GM12878 (cell line): ENCODE measurements at regions not wholly inside any gene's neighbourhood (a gene's known extent, or its start where the extent isn't known, plus 50 kb on each side); places are given as distances from the start of the nearest gene placed in this dataset.

Experiments
- ATAC-seq: fragments of 200-7000 bp; cut with Tn5 transposase; 3 replicates; pipeline ENCODE4 v1.9.1; 2020; ENCODE audit warnings: mild to moderate bottlenecking, moderate library complexity
- BruUV-seq: library from RNA; stranded (reverse); fragments of 400-500 nt; replicated peaks from 2 replicates; lab custom pipeline; 2021; lab: Mats Ljungman, UMichigan
- CTCF ChIA-PET: fragments of 300-600 bp; sonication (Branson Sonifier 250); formaldehyde crosslinking; extraction: SDS; loops from one replicate; lab custom pipeline; 2021; ENCODE audit warnings: inconsistent platforms; lab: Yijun Ruan, JAX
- POLR2A ChIA-PET: fragments of 350-600 bp; formaldehyde crosslinking; extraction: SDS; loops from one replicate; lab custom pipeline; 2021; ENCODE audit warnings: inconsistent platforms; lab: Charles Lee
- RAD21 ChIA-PET: fragments of 300-600 bp; sonication (Branson Sonifier 250); formaldehyde crosslinking; loops from one replicate; lab custom pipeline; 2023; ENCODE audit warnings: antibody characterized with exemption; ENCODE audit not compliant: unreplicated experiment; lab: Charles Lee
- SMC1A ChIA-PET: fragments of 300-600 bp; sonication (Branson Sonifier 250); formaldehyde crosslinking; loops from one replicate; lab custom pipeline; 2023; ENCODE audit not compliant: unreplicated experiment, uncharacterized antibody; lab: Charles Lee
- DNase-seq: peaks from one replicate; pipeline ENCODE4 v3.0.0-alpha.2; 2011; ENCODE audit warnings: low read depth, low spot score
- FAIRE-seq: peaks from 3 replicates; lab custom pipeline; 2011; peaks lifted over from hg19 to GRCh38; lab: Jason Lieb, UNC
- H2AFZ ChIP-seq: 2 replicates; pipeline ENCODE4 v1.6.0; 2011; ENCODE audit warnings: low read depth, low read length, control low read depth; ENCODE audit not compliant: control insufficient read depth
- H3K27ac ChIP-seq: 2 replicates; pipeline ENCODE4 v1.5.1; 2011; ENCODE audit warnings: control low read depth; ENCODE audit not compliant: control insufficient read depth, insufficient read depth
- H3K27me3 ChIP-seq, 2 experiments: replicated peaks in 1 of 2; 2 replicates each; pipeline versions ENCODE4 v1.6.0 to v1.6.1; 2011; ENCODE audit warnings: low read length in 1 of 2; ENCODE audit not compliant: control insufficient read depth in 2 of 2, insufficient read depth in 2 of 2
- H3K36me3 ChIP-seq, 2 experiments: 2 replicates each; pipeline ENCODE4 v1.5.1; 2011; ENCODE audit warnings: low read length in 1 of 2; ENCODE audit not compliant: control insufficient read depth in 2 of 2, insufficient read depth in 2 of 2
- H3K4me1 ChIP-seq: 2 replicates; pipeline ENCODE4 v1.6.1; 2011; ENCODE audit warnings: mild to moderate bottlenecking, low read length, moderate library complexity, mixed read lengths; ENCODE audit not compliant: control insufficient read depth, insufficient read depth
- H3K4me2 ChIP-seq: 2 replicates; pipeline ENCODE4 v1.6.0; 2011; ENCODE audit warnings: control low read depth; ENCODE audit not compliant: control insufficient read depth, insufficient read depth
- H3K4me3 ChIP-seq: fragments of 200-600 bp; sonication (generic); 2 replicates; pipeline ENCODE4 v1.5.1; 2016
- H3K79me2 ChIP-seq: 2 replicates; pipeline ENCODE4 v1.6.0; 2011; ENCODE audit warnings: low read length; ENCODE audit not compliant: control insufficient read depth, insufficient read depth
- H3K9ac ChIP-seq: 2 replicates; pipeline ENCODE4 v1.8.0; 2011; ENCODE audit warnings: low read length, control low read depth, mixed read lengths; ENCODE audit not compliant: control insufficient read depth, insufficient read depth
- H3K9me3 ChIP-seq: replicated peaks from 3 replicates; pipeline ENCODE4 v1.5.1; 2011; ENCODE audit warnings: mild to moderate bottlenecking, low read length; ENCODE audit not compliant: control insufficient read depth, insufficient read depth
- H4K20me1 ChIP-seq: 2 replicates; pipeline ENCODE4 v1.6.0; 2011; ENCODE audit not compliant: control insufficient read depth, insufficient read depth
- ASH2L ChIP-seq: fragments of 300-600, 200-600 bp; sonication (generic); IDR thresholded peaks from 2 replicates; pipeline ENCODE4 v1.6.1; 2017; ENCODE audit warnings: low read depth, mild to moderate bottlenecking, borderline replicate concordance
- BRCA1 ChIP-seq: IDR thresholded peaks from 2 replicates; pipeline ENCODE4 v1.6.1; 2011; ENCODE audit warnings: low read depth, low read length, improper control_type of control experiment
- FOXM1 ChIP-seq: IDR thresholded peaks from 2 replicates; pipeline ENCODE4 v1.6.1; 2012; ENCODE audit warnings: low read depth, mild to moderate bottlenecking, inconsistent platforms, low read length, moderate library complexity
- JUNB ChIP-seq: IDR thresholded peaks from 2 replicates; pipeline ENCODE4 v1.6.1; 2016; ENCODE audit warnings: antibody characterized with exemption, mild to moderate bottlenecking
- MYC ChIP-seq: IDR thresholded peaks from 2 replicates; pipeline ENCODE4 v1.6.1; 2011; ENCODE audit warnings: mild to moderate bottlenecking, low read length, moderate library complexity, inconsistent platforms; ENCODE audit not compliant: insufficient read depth, insufficient replicate concordance, insufficient read length, severe bottlenecking
- NFYA ChIP-seq: IDR thresholded peaks from 2 replicates; pipeline ENCODE4 v1.6.1; 2011; ENCODE audit warnings: low read depth, mild to moderate bottlenecking, low read length, improper control_type of control experiment, borderline replicate concordance
- POU2F2 ChIP-seq: IDR thresholded peaks from 3 replicates; pipeline ENCODE4 v1.6.1; 2011; ENCODE audit warnings: low read depth, mild to moderate bottlenecking, low read length, borderline replicate concordance
- SIX5 ChIP-seq: IDR thresholded peaks from 2 replicates; pipeline ENCODE4 v1.6.1; 2011; ENCODE audit warnings: mild to moderate bottlenecking, low read depth, low read length, moderate library complexity; ENCODE audit not compliant: severe bottlenecking
- SUZ12 ChIP-seq: fragments of 200-600 bp; sonication (generic); IDR thresholded peaks from one replicate; pipeline ENCODE4 v1.6.1; 2018; ENCODE audit warnings: antibody characterized with exemption, mild to moderate bottlenecking; ENCODE audit not compliant: unreplicated experiment
- ZNF274 ChIP-seq: IDR thresholded peaks from one replicate; pipeline ENCODE4 v1.8.0; 2011; ENCODE audit not compliant: insufficient read length, insufficient read depth
- ZNF622 ChIP-seq: fragments of 450-650 bp; IDR thresholded peaks from 2 replicates; pipeline ENCODE4 v1.6.1; 2017; ENCODE audit warnings: mild to moderate bottlenecking, inconsistent platforms
- WGBS: methylation state at CpG from one replicate; pipeline ENCODE4 v1.1.6; 2016; ENCODE audit warnings: low lambda C conversion rate; ENCODE audit not compliant: insufficient replicate concordance, insufficient coverage; ENCODE audit errors: missing lambda C conversion rate; 5-methylcytosine and 5-hydroxymethylcytosine counted together
- in situ Hi-C: fragments of 300-500 bp; cut with MboI; formaldehyde crosslinking; loops from 9 replicates; pipeline ENCODE4 v1.14.3; 2018; ENCODE audit warnings: mixed read lengths
- intact Hi-C: fragments of 100-400 bp; cut with micrococcal nuclease; formaldehyde crosslinking; loops from one replicate; pipeline ENCODE4 v1.14.2; 2022; ENCODE audit not compliant: unreplicated experiment
- TF ChIP-seq, protein P1 (sequence below): fragments of 450-650 bp; IDR thresholded peaks from 2 replicates; pipeline ENCODE4 v1.6.1; 2017; ENCODE audit warnings: borderline replicate concordance

DNA sequence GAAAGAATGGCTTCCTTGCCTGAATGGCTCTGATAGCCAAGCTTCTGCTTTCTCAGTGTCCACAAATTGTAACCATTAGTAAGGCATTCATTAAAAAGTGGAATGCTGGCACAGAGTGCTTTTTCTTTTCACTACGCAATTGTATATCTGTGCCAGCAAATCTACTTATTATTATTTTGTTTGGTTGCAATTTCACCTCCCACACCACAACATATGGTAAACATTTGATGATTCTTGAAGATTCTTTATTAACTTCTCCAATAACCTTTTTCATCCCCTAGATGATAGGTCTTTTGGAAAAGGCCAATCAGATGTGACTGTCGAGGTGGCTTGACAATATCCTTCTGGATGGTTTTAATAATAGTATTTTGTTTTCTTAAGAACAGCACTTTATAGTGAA is 234.1 kb downstream of the TMEM38B start:
- no TSS peak for BruUV-seq
- Histone ChIP-seq H3K4me1 (no peaks in the 10 kb centered on the region), H3K27me3 (no peaks in the 10 kb centered on the region), H3K9me3 (no peaks in the 10 kb centered on the region), H2AFZ (no peak overlapping the region), H4K20me1 (no peaks in the 10 kb centered on the region), H3K79me2 (no peaks in the 10 kb centered on the region), H3K36me3 (no peaks in the 10 kb centered on the region), H3K9ac (no peak overlapping the region), H3K4me3 (no peak overlapping the region), H3K4me2 (no peak overlapping the region), H3K27ac (no peak overlapping the region)
- ChIA-PET POLR2A (no interaction called here), CTCF (no interaction called here), RAD21 (no interaction called here), SMC1A (no interaction called here)
- in situ Hi-C loops: no loop called here
- FAIRE-seq (no peak), DNase-seq (no peak), ATAC-seq (no peak)
- intact Hi-C loops: no loop called here
- WGBS: 16% methylated on average over 2 of the region's 2 CpGs
- TF ChIP-seq POU2F2 (no peak), SIX5 (no peak), ZNF622 (no peak), SUZ12 (no peak), FOXM1 (no peak), ZNF274 (no peak), MYC (no peak), JUNB (no peak), ASH2L (no peak), NFYA (no peak), BRCA1 (no peak)
- TF ChIP-seq, protein P1, sequence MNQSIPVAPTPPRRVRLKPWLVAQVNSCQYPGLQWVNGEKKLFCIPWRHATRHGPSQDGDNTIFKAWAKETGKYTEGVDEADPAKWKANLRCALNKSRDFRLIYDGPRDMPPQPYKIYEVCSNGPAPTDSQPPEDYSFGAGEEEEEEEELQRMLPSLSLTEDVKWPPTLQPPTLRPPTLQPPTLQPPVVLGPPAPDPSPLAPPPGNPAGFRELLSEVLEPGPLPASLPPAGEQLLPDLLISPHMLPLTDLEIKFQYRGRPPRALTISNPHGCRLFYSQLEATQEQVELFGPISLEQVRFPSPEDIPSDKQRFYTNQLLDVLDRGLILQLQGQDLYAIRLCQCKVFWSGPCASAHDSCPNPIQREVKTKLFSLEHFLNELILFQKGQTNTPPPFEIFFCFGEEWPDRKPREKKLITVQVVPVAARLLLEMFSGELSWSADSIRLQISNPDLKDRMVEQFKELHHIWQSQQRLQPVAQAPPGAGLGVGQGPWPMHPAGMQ: no peak
